ENCODE measurements at regions not wholly inside any gene's neighbourhood (a gene's known extent, or its start where the extent isn't known, plus 50 kb on each side); places are given as distances from the start of the nearest gene placed in this dataset.
A peak's percentile ranks its signal among the peaks of the same experiment; 100 is the strongest.

DNA sequence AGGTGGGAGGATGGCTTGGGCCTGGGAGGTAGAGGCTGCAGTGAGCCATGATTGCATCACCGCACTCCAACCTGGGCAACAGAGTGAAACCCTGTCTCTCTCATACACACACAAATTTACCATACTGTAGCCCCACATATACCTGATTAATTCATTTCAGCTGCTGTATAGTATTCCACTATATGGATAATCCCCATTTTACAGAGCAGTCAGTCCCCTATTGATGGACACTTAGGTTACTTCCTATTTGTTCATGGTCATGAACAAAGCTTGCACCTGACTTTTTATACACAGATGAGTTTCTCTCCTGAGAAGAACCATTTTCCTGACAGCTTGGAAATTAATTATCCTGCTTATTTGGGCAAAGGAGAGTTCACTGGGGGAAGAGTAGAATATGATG is 59.2 kb downstream of the EMX2 start:
- DNase-seq (ENCODE audit: low read depth): no peak
- FAIRE-seq: no peak
- H3K36me3 ChIP-seq (ENCODE audit: control insufficient read depth, insufficient read depth, low read length): no peaks in the 10 kb centered on the region
- no peak overlapping the region for H3K4me3 ChIP-seq (ENCODE audit: low read depth, low read length)
- TF ChIP-seq, protein P1, sequence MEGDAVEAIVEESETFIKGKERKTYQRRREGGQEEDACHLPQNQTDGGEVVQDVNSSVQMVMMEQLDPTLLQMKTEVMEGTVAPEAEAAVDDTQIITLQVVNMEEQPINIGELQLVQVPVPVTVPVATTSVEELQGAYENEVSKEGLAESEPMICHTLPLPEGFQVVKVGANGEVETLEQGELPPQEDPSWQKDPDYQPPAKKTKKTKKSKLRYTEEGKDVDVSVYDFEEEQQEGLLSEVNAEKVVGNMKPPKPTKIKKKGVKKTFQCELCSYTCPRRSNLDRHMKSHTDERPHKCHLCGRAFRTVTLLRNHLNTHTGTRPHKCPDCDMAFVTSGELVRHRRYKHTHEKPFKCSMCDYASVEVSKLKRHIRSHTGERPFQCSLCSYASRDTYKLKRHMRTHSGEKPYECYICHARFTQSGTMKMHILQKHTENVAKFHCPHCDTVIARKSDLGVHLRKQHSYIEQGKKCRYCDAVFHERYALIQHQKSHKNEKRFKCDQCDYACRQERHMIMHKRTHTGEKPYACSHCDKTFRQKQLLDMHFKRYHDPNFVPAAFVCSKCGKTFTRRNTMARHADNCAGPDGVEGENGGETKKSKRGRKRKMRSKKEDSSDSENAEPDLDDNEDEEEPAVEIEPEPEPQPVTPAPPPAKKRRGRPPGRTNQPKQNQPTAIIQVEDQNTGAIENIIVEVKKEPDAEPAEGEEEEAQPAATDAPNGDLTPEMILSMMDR (IDR thresholded peaks at IDR 0.05; ENCODE audit: insufficient read depth, low read length, severe bottlenecking): no peak
- no peaks in the 10 kb centered on the region for H3K27me3 ChIP-seq (ENCODE audit: control insufficient read depth, insufficient read depth, low read length)

DNA sequence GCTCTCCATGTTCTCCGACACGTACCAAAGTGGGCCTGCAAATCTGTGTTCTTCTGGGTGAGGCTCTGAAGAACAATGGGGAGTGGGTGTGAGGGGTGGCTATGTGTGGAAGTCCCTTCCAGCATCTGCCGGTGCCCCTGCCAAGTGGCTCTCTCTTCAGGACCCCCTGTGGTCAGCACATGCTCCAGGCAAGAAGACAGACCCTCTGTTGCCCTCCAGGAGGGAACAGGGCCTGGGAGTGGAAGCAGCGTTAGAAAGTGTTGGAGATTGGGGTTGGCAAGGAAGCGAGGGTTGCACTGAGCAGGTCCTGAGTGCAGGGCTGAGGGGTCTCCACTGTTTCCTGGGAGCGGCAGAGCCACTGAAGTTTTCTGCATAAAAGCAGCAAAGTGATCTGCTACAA is 60.5 kb downstream of the EMX2 start:
- Histone ChIP-seq H3K36me3 (ENCODE audit: control insufficient read depth, insufficient read depth, low read length) (no peaks in the 10 kb centered on the region), H3K27me3 (ENCODE audit: control insufficient read depth, insufficient read depth, low read length) (no peaks in the 10 kb centered on the region), H3K4me3 (ENCODE audit: low read depth, low read length) (no peak overlapping the region)
- no peak for DNase-seq (ENCODE audit: low read depth)
- no peak for FAIRE-seq
- TF ChIP-seq, protein P1 (IDR thresholded peaks at IDR 0.05; ENCODE audit: insufficient read depth, low read length, severe bottlenecking): no peak

DNA sequence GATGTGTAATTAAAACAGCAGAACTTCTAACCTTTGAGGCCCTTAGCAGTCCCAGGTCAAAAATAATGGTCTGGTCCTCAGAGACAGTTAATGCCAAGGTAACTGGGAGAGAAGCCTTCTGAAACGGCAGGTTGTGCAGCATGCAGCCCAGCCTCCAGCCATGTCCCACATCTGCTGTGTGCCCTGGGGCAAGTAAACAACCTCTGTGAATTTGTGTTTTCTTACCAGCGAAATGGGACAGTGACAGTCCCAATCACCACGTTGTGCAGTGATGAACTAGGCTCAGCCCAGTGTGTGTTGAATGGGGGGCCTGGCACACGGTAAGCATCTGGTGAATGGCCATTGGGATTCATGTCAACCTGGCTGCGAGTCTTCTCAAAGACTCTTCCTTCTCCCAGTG is 61.2 kb downstream of the EMX2 start:
- no peak for FAIRE-seq
- TF ChIP-seq, protein P1 (IDR thresholded peaks at IDR 0.05; ENCODE audit: insufficient read depth, low read length, severe bottlenecking): no peak

DNA sequence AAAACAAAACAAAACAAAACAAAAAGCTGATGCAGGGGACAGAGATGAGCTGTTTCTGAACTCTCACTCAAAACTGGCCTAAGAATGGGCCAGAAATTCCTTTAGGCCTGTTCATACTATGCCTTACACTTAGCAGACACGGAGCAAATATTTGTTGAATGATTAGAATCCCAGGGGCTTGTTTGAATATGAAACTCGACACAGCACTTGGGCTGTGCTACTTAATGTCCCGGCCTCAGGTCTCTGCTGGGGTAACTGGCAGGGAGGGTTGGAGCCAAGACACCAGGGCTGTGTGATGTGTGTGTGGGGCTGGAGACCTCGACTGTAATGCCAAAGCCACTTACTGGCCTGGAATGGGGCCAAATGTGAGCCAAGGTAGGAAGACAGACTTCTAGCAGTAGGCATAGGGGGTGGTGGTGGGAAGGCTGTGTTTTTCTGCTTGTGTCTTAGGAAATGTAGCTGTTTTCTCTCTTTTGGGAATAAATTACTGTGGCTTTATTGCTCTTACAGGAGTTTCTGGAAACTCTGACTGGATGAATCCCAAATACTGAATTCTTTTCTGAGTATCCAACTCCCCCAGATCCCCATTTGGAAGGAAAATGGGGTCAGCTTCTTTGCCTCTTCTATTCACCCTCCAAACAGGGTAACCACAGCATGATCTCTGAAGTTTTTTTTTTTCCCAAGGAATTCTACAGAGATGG is 66.7 kb downstream of the EMX2 start:
- Histone ChIP-seq H3K36me3 (ENCODE audit: control insufficient read depth, insufficient read depth, low read length) (no peaks in the 10 kb centered on the region), H3K4me3 (ENCODE audit: low read depth, low read length) (no peak overlapping the region), H3K27me3 (ENCODE audit: control insufficient read depth, insufficient read depth, low read length) (peaks cover 2% of the 10 kb centered on the region)
- TF ChIP-seq, protein P1 (IDR thresholded peaks at IDR 0.05; ENCODE audit: insufficient read depth, low read length, severe bottlenecking): no peak
- DNase-seq (ENCODE audit: low read depth): peak; percentile 78
- FAIRE-seq: no peak

More for the DNA sequence above, 61.2 kb downstream of the EMX2 start:
- no peaks in the 10 kb centered on the region for H3K27me3 ChIP-seq (ENCODE audit: control insufficient read depth, insufficient read depth, low read length)
- no peak overlapping the region for H3K4me3 ChIP-seq (ENCODE audit: low read depth, low read length)
- DNase-seq (ENCODE audit: low read depth): no peak
- H3K36me3 ChIP-seq (ENCODE audit: control insufficient read depth, insufficient read depth, low read length): no peaks in the 10 kb centered on the region

DNA sequence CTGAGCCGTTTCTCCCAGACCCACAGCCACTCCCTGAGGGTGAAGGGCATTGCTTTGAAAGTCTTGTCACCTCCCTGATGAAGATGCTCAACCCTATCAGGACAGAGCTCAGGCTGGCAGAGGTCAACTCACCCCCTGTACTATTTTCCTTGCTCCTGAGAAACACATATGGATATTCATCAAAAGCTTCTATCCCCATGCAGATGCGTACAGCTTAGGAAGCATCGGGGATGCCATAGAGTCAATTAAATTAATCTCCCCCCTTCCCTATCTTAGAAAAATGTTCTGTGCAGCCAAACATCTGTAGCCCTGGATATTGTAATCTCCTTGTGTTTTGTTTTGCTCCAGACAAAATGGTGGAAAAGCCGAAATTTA is 67.2 kb downstream of the EMX2 start:
- Histone ChIP-seq H3K36me3 (ENCODE audit: control insufficient read depth, insufficient read depth, low read length) (no peaks in the 10 kb centered on the region), H3K27me3 (ENCODE audit: control insufficient read depth, insufficient read depth, low read length) (peaks cover 2% of the 10 kb centered on the region), H3K4me3 (ENCODE audit: low read depth, low read length) (no peak overlapping the region)
- DNase-seq (ENCODE audit: low read depth) (no peak), FAIRE-seq (no peak)
- TF ChIP-seq, protein P1 (IDR thresholded peaks at IDR 0.05; ENCODE audit: insufficient read depth, low read length, severe bottlenecking): no peak

DNA sequence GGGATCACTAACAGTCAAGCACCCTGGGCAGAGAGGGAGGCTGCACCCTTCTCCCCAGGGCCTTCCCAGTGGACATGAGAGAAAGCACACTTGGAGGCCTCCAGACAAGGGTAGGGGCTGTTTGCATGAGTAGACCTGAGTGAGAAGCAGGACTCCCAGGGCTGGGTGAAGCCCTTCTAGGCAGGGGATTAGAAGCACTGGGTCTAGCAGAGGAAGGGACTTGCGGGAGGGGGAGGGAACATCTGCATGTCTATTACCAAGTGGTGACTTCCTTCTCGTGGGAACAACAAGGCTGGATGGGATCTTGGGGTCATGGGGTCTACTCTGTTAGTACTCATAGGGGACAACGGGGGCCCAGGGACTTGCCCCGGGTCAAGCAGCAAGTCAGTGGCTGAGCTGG is 67.8 kb downstream of the EMX2 start:
- FAIRE-seq: no peak
- DNase-seq (ENCODE audit: low read depth): no peak
- Histone ChIP-seq H3K4me3 (ENCODE audit: low read depth, low read length) (no peak overlapping the region), H3K27me3 (ENCODE audit: control insufficient read depth, insufficient read depth, low read length) (peaks cover 2% of the 10 kb centered on the region), H3K36me3 (ENCODE audit: control insufficient read depth, insufficient read depth, low read length) (no peaks in the 10 kb centered on the region)
- TF ChIP-seq, protein P1 (IDR thresholded peaks at IDR 0.05; ENCODE audit: insufficient read depth, low read length, severe bottlenecking): no peak
